Fibroblast of skin of left quadriceps (primary cell): ENCODE measurements at regions not wholly inside any gene's neighbourhood (a gene's known extent, or its start where the extent isn't known, plus 50 kb on each side); places are given as distances from the start of the nearest gene placed in this dataset.
"Not testable (repeated sequence)": the region's sequence is repeated elsewhere in the genome, so short reads cannot be mapped to it uniquely, and the experiment has no call there.

Experiments used
- DNase-seq, 2 experiments: peaks; one replicate each; pipeline ENCODE4 v3.0.0-alpha.2; 2013; ENCODE audit warnings: low read depth in 2 of 2

DNA sequence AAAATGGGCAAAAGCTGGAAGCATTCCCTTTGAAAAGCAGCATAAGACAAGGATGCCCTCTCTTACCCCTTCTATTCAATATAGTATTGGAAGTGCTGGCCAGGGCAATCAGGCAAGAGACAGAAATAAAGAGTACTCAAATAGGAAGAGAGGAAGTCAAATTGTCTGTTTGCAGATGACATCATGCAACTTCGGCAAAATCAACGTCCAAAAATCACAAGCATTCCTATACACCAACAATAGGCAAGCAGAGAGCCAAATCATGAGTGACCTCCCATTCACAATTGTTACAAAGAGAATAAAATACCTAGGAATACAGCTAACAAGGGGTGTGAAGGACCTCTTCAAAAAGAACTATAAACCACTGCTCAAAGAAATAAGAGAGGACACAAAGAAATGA is 192.0 kb upstream of the FBN2 start:
- DNase-seq, result not testable (repeated sequence)

DNA sequence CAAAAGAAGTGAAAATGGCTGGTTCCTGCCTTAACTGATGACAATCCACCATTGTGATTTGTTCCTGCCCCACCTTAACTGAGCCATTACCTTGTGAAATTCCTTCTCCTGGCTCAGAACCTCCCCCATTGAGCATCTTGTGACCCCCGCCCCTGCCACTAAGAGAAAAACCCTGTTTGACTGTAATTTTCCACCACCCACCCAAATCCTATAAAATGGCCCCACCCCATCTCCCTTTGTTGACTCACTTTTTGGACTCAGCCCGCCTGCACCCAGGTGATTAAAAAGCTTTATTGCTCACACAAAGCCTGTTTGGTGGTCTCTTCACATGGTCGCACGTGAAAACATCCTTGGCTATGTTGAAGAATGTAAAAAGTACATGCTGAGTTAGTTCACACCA is 197.6 kb upstream of the FBN2 start:
- DNase-seq, result not testable (repeated sequence)

DNA sequence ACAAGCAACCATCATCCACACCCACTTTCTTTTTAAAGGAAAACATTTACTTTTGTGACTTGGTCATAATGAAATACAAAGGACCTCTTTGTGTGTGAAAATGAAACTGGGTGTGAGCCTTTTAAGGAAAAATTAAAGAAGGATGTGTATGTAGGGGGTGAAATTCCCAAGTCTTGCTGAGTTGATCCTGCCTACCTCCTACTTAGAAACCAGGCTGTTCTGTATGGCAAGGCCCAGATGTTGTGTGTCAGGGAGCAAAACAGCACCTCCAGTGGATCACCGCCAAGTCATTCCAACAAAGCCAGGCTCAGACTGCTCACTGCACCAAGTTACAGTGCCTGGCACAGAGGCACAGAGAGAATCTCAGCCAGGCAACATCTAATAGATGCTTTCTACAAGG is 198.5 kb upstream of the FBN2 start:
- no peak for DNase-seq

DNA sequence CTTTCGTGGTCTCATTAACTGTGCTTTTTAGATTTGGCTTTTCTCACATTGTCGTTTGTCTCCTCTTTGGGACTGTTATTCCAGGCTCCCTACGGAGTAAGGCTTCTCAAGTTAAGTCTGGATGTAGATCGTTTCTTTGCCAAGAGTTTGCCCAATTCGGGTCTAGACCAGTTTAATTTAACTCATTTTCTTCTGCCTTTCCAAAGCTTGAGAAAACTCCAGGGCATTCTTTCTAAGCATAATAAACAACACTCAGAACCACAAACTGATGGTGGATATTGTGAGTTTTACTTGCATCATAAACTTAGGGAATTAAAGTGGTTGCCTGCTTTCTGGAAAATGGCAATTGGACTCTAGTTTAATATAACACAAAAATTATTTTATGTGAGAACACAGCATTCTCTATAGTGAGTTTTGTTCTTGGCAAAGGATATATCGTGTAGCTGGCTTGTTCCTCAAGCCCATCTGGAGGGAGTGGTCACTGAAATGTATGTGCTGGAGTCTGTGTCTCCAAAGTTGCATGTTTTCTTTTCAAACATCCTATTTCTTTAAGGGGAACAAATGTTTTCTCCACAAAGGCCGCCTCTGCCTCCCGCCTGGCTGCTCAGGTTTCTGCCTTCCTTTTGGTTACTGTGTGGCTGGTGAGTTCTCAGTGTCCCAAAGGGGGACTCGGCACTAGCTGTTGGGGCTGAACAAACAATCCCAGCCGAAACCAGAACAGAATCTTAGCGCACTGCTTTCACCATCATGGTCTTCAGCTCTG is 211.3 kb upstream of the FBN2 start:
- DNase-seq, result no peak

DNA sequence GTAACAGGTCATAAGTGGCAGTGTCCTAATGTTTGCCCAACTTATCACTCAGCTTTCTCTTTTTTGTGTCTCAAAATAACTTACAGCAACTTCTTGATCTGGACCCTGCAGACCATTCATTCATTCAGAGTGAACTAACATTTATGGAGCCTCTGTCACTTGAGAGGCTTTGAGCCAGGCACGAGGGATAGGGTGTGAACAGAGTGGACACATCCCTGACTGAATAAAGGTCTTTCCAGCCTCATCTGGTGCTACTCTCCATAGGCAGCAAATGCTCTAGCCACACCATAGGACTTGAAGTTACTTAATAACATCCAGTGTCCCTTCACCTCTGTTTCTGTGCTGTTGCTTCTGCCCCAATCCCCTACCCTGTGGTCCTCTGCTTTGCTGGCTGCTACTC is 212.1 kb upstream of the FBN2 start:
- no peak for DNase-seq

DNA sequence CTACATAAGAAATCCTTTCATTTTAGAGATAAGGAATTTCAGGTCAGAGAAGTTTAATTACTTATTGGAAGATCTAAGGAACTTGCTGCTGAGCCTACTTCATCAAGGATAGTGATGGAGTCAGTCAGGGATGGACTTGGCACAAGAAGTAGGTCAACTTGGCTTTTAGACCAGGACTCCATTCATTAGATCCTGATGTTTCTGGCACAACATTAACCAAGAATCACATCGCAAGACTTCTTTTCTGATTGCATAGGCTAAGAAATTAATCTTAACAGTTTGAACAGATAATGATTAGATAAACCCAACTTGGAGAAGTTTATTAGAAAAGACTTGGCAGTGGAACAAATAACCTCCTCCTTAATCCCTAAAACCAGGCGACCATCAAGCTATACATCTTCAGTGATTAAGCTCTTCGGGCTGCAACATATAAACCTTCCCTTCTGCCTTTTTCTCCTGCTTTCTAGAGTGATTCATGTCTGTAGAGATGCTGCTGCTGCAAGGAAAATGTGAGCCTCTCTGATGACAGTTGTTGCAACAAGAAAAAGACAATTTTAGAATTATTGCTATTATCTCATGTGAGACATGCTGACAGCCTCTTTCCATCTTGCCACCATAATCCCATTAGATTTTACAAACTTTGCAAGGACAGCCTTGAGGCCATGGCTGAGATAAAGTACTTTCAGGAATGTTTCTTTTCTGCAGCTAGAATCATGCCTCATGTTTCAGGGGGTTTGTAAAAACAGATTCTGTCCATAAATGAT is 207.9 kb upstream of the SLC27A6 start:
- no peak for DNase-seq

DNA sequence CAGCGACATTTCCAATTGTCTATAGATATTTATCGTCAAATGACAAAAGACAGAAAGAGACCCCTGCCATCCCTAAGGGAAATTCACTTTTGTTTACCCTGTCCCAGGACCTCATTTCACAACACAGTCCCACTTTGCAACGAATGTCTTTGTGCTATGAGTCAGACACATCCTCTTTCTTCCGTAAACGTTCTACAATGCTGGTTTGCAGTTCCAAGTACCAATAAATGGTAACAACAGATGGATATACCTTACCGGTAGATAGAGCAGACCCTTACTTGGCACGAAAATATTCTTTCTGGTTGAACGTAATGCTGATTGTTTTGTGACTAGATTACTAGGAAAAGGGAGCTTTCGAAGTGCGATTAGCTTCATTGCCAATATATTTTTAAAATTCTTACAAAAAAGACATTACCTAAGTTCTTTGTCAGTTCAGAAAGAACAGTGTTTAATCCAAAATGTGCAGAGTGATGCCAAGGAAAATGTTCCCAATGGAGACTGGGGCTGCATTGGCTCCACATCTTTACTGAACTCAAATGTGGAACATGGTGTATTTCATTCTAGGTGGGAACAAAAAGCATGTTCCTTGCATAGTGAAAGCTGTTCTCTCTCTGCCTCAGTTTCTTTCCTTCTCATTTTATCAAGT is 202.5 kb upstream of the SLC27A6 start:
- no peak for DNase-seq

DNA sequence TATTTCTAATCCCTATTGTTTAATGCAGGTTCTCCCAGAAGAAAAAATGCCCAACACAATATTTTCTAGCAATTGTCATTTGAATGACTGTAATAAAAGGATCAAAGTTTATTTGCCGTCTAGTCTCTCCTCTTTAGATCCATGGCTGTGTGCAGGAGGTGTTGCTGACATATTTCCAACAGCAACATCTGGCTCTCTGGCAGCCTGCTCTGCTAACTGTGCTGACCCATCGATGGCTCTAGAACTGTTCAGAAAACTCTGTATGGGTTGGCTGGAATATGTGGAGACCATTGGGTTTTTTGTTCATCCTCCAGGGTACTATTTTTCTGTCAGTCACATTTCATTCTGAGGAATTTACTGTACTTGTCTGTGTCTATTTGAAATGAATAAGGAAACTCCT is 202.0 kb upstream of the SLC27A6 start:
- no peak for DNase-seq

DNA sequence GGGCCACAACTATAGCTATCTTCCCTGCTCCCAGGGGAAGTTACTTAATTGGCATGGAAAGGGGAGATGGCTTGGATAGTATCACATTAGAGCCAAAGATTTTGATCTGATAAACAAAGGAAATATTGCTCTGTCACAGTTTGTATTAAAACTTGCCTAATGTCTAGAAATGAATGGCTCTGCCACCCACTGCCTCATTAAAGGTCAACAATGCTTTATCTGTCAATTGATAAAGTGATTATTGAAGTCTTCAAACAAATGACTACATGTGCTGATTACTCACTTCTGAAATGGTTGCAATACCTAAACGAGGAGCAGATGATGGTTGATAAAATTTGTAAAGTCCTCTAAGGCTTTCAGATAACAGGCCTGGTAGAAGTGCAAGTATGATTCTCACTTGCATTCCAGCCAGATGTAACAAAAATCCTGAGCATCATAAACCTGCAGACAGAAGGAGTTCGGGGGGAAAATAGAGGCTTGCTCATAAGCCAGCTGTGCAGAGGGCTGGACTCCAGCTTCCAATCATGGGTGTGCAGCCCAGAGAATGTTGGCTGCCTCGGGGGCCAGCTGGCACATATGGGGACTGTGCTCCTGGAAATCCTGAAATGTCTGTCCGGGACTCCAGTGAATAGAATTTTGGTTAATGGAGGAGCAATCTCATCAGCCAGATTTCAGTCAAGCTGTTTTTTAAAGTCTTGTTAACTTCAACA is 200.5 kb upstream of the SLC27A6 start:
- DNase-seq, result no peak

DNA sequence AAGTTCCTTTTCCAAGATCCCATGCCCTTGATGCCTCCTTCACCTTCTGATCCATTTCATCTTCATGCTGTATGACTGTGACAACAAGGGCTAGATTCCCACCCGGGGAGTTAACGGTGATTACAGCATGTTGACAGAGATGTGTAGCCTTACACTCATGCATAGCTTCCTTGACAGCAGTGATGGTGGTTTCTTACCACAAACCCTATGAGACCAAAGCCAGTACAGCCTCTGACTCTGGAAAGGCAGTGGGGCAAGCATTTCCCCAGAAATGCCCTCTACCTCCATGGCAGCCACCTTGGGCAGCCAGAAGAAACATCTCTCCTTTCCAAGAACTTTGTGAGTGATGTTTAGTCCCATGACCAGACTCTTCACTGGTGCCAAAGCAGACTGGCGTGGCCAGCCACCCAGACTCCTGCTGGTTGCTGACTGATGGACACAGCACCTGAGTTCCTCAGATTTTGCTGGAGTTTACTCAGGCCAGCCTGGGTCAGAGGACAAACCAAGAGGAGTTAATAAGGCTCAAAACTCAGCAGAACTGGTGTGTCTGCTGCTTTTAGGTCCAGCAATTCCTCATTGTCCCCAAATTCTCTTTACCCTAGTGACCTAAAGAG is 199.7 kb upstream of the SLC27A6 start:
- DNase-seq, result no peak

DNA sequence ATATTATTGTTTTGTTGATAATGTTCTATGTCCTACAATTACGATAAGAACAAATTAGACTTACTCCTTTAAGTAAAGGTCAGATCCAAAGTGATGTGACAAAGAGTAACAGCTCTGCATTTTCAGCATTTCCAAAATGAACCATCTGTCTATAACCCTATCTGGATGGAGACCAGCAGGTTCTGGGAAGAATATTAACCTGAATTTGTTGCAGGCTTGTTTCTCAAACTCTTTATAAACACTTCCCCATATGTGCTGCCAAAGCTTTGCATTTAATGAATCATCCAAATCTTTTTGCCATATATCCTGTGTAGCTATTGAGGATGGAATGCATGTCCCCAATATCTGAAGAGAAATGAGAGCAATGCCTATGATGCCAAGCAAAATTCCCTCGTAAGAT is 198.9 kb upstream of the SLC27A6 start:
- DNase-seq, result no peak

DNA sequence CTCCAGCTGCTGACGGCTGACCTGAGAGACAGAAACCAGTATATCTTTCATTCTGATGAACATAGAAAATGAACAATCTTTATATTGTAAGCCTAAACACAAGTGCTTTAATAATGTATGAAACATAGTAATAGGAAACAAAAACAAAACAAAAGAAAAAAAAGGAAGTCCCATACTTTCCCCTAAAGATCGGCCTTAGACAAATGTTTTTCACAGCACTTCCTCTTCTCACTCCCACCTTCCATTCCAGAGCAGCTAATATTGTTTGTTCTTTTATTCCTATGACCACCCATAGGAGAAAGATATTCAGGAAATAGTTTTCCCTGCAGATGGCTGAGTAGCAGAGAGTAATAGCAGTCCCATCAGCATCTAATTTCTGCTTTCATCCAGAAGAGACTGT is 194.4 kb upstream of the SLC27A6 start:
- no peak for DNase-seq

DNA sequence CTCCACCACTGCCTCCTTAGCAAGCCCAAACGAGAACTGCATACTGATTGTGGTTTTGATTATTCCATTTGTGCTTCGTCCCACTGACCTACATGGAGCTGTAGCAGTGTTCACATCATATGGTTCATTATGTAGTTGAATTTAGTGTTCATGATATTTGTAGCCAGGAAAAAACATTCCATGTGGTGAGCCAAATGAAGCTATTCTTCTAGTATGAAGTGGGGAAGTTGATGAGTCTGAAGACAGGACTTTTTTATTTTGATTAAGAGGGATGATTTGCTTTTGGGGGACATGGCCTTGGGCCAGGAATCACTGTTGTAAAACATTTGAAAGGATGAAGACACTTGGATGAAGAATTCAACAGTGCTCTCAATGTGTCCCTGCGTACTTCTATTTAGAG is 192.9 kb upstream of the SLC27A6 start:
- DNase-seq, result no peak

DNA sequence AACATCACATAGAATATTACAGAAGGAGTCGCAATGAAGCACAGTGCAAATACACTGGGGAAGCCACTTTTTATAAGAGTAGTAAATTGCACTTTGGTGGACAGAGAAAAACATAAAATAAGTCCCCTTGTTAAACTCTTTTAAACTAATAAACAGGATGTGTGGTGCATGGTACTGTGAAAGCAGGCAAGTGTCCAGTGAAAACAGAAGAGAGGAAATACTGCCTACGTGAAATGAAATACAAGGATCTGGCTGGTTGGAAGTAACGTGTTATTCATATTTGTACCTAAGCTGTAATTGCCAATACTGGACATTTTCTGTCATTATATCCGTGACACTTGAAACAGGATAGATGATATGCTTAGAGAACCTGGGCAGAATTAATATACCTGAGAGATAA is 191.9 kb upstream of the SLC27A6 start:
- no peak for DNase-seq

DNA sequence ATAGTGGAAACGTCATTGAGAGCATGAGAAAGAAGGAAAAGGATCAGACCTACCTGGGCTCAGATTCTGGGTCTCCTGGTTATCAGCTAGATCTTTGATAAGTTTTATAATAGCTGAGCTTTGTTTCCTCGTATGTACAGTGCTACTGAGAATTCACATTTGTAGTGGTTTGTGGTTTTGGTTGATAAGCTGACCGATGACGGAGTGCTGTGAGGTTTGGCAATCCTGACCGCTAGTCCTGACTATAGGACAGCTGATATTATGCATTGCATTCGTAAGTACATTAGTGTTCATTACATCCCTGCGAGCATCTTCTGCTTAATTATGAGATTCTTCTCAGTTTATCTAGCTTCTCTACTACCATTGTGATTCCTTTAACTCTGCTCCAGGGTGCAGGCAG is 190.7 kb upstream of the SLC27A6 start:
- DNase-seq, result no peak

DNA sequence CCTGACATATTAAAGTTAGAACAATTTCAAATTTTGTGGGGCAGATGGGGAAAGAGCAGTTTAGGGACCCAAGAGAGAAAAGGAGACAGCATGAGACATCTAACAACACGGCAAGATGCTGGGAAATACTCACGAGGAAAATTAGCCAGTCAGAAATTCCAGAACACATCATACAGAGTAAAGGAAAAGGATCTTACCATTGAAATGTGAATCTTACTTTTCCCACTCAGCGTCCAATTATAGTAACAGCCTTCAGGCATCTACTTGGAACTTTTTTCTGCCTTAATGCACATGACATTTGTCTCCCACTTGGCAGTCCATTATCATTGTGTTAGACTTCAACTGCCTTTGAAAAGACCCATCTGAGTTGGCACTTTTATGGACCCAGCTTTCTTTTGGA is 189.7 kb upstream of the SLC27A6 start:
- no peak for DNase-seq

DNA sequence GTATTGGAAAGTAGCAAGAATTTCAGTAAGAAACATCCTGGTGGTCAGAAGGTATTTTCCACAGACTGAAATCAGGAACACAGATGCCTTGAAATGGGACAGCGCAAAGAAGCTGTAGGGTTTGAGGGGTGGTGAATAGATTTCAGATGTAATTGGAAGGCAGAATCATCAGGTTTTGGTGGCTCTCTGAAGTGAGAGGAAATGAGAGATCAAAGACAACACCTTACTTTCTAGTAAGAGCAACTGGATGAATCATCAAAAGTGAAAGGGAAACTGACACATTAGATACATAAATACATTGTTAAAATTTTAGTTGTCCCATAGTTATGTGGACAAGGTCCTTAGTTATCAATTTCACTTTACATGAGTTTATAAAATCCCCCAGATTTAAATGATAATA is 188.2 kb upstream of the SLC27A6 start:
- no peak for DNase-seq

DNA sequence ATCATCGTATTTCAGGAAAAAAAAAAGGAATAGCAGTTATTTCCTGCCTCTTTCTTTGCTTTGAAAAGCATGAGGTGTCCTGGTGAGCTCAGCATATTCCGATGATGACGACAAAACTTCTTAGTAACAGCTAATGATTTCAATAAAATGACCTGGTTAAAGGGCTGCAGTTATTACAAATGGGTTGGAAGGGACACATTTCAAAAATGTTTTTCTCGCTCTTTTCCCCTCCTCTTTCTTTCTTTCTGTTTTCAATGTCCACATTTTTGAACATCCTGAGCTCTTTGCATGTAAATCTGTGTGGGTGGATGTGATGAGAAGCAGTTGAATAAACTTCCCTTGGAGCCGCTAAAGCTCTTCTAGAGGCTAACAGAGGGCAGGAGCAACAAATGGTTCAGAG is 186.8 kb upstream of the SLC27A6 start:
- no peak for DNase-seq

DNA sequence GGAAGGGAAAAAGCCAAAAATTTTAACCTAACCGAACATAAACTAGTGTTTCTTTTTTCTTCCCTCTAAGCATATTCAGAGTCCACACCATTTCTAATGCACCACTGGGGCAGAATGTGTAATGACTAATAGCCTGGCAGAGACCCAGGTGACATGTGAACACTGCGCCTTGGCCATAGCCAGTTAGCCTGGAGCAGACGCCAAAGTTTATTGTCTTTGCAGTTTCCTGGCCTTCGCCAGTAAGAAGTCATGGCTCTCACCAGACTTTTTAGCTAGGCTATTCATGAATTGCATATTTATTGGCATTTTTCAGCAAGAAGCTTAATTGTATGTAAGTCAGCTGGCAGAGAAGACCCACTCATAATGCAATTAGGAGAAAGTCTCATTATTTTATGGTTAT is 182.8 kb upstream of the SLC27A6 start:
- DNase-seq, result peak; percentile 30 to 40

DNA sequence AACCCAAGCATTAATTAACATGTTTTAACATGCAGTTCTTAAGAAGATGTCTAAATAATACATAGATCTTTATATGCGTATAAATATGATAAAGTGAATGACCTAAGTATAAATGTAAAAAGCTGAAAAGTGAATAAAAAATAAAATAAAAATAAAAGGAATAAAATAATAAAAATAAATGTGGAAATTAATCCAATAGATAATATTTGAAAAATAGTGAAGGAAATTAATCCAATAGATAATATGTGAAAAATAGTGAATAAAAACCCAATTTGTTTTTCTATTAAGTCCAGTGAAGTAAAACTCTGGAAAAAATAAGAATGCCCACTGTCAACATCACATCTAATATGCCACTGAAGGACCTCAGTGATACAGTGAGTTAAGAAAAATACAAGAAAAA is 180.6 kb upstream of the SLC27A6 start:
- no peak for DNase-seq

DNA sequence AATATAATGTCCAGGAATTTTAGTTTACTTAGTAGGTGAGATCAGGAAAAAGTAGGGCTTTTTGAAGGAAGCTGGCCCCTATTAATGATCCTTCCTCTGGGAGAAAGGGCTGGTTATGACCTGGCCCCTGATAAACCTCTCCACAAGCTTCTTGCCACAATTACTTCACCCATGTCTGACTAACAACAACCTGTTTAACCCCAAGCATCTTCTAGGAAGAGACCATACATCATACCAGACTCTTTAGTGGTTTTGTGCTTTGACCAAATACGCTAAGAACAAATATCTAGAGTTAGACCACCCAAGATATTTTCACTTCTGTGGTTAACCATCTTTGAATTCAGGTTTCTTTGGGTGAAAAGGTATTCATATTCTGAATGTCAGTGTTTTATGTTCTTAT is 174.0 kb upstream of the SLC27A6 start:
- DNase-seq, result no peak

DNA sequence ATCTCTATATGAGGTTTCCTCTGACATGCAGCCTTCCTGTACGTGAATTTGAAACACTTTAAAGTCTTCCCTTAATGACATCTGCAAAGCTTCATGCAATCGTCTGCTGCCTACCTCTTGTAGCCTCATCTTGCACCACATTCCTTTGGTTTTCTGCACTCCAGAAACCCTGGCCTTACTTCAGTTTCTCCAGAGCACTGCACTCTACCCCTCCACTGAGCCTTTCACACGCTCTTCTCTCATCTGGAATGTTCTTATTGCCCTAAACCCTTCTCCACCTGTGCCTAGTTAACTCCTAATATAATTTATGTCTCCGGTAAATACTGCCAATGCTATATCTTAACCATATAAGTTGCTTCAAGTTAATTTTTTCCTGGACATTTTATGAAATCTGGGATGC is 168.8 kb upstream of the SLC27A6 start:
- DNase-seq, result peak; percentile 30 to 31
